RKO (cell line): ENCODE measurements at regions not wholly inside any gene's neighbourhood (a gene's known extent, or its start where the extent isn't known, plus 50 kb on each side); places are given as distances from the start of the nearest gene placed in this dataset.
"Not testable (repeated sequence)": the region's sequence is repeated elsewhere in the genome, so short reads cannot be mapped to it uniquely, and the experiment has no call there.

Experiments used
- DNase-seq: peaks from one replicate; pipeline ENCODE4 v3.0.0-alpha.2; 2016; ENCODE audit warnings: low spot score

DNA sequence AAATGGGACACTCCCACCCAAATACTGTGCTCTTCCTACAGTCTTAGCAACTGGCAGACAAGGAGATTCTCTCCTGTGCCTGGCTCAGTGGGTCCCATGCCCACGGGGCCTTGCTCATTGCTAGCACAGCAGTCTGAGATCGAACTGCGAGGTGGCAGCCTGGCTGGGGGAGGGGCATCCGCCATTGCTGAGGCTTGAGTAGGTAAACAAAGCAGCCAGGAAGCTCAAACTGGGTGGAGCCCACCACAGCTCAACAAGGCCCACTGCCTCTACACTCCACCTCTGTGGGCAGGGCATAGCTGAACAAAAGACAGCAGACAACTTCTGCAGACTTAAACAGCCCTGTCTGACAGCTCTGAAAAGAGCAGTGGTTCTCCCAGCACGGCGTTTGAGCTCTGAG, 174.8 kb downstream of the COL12A1 start:
- not testable (repeated sequence) for DNase-seq

DNA sequence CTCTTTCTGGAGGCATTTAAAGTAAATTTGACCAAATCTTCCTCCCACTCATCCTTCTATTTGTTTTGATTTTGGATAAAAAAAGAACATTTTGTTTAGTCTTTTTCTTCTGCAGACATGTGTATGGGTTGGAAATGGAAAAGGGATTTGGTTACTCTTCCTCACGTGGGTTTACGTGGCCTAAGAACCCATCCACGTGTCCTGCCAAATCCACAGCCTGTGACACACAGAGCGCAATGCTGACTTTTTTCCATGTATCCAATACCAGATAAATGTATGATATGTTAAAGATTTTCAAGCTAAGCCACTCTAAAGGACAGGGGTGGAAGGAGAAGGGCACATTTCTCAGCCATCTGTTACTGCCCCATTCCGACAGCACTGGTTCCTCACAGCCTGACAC, 176.5 kb downstream of the COL12A1 start:
- no peak for DNase-seq

DNA sequence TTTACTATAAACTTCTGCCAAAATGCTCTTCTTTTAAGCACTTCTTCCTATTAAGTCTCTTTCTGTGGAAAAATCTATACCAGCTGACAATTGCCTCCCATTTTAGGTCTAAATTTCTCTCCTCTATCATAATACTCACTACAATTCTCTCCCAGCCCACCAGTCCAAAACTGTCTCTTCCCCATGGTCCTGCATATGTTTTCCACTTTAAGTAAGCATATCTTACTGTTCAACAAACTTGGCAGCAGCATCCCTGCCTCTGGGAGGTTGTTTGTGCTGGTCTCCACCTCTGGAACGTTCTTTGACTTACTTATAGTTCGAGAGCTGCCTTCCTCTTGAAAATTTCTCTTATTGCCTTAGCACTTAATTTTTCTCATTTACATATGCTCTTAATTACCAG, 180.5 kb downstream of the COL12A1 start:
- DNase-seq: no peak

DNA sequence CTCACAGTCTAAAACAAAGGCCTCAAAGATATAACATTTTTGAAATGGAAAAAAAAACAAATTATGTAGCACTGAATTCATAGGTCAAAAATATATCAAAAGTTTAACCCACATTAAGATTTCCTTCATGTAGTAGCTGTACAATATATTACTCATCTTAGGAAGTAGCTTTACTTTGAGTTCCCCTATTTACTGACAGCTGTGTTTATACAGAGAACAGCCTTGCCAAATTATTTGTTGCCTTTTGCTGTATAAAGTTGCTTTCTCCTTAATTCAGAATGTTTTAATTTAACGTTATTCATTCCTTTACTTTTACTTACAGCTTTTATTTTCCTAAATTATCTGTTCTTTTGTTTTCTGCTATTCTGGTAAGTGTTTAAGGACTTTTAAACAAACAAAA, 181.0 kb downstream of the COL12A1 start:
- DNase-seq: no peak

DNA sequence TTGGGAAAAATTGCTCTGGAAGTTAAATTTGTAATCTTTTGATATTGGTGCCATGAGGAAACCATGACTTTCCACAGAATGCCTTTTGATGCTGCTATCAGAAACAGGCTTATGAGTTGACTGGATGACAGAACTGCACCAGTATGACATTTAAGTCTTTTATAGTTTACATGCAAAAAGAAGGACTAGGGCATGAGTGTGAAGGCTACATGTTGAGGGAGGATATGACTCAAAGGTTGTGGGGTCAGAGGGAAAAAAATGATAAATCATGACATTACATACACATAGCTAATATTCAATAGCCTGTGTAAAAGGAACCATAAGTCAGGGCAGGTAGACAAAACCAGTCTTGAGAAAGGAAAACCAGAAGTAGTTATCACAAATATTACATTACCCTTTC, 182.2 kb downstream of the COL12A1 start:
- DNase-seq: peak; percentile 25

DNA sequence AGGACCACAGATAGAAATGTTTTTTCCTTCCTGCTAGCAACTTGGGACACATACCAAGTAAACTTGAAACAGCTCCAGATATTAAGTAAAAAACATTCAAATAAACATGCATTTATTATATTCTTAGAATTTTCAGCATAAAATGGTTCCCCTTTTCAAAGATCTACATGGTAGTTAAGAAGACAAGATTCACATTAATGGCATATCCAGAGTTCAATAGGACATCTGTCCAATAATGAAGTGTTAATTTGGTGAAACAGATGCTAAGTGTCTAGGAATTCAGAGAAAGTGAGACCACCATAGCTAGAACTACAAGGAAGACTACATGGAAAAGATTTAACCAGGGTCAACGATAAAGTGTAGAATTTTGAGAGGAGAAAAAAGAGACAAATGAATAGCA, 184.9 kb downstream of the COL12A1 start:
- no peak for DNase-seq

DNA sequence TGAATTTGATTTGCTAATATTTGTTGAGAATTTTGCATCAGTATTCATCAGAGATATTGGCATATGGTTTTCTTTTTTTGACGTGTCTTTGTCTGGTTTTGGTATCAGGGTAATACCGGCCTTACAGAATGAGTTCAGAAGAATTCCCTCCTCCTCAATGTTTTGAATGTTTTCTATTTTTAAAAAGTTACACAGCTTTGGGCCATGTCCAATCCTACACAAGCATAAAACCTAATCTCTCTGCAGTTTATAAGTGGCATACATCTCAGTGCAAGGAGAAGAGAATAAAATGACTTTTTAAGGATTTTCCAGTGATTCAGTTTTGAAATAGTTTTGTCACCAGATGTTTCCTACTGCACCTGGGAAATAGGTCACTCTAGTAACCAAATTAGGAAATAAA, 185.5 kb downstream of the COL12A1 start:
- no peak for DNase-seq

DNA sequence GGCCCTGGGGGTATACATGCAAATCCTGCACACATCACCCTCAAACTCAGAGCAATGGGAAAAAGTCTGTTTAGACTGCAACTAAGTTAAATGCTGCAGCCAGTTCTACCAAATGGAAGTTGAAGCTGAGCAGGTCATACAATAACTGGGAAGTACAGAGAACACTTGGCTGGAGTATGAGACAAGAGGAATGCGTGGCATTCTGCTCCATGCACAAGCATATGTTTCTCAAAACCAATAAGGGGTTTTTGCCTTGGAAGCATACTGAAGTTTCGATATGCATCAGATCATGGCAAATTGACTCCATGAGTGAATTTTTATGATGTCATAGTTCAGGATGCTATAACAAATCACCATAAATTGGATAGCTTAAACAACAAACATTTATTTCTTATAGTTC, 193.8 kb downstream of the COL12A1 start:
- DNase-seq: no peak

DNA sequence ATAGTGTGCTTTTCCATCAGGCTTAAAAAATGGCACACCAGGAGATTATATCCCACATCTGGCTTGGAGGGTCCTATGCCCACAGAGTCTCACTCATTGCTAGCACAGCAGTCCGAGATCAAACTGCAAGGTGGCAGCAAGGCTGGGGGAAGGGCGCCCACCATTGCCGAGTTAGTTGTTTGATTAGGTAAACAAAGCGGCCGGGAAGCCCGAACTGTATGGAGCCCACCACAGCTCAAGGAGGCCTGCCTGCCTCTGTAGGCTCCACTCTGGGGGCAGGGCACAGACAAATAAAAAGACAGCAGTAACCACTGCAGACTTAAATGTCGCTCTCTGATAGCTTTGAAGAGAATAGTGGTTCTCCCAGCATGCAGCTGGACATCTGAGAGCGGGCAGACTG, 201.9 kb downstream of the COL12A1 start:
- not testable (repeated sequence) for DNase-seq

DNA sequence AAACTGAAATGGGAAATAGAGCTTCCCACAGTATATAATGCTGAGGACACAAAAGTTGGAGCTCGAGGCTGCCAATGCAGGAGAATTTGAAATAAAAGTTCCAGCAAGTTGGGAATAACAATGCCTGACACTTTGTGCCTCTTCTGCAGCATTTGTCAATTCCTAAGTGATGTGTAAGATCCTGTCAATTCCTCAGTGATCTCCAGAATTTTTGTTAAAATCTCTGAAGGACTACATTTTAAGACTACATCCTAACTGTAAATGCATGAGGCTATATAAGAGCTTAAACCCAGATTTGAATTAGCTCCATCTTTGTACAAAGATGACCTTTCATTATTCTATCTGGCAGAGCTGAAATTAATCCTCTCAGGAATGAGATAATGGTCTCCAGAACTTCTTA, 208.2 kb downstream of the COL12A1 start:
- DNase-seq: no peak

DNA sequence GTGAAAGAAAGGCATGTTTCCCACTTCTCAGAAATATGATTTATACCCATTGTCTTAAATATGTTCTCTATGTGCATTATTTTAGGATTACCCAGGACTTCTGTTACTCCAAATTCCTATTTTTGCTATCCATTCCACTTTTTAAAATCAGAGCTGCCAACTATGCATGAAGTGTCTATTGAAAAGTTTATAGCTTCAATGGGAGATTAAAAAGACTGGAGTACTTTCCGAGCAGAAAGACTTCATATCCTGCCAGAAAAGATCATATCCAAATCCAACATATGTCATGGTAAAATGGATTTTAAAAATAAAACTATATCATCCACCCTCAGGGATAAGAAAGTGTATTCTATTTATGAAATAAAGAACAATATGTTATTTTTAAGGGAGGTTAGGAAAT, 212.7 kb downstream of the COL12A1 start:
- no peak for DNase-seq

DNA sequence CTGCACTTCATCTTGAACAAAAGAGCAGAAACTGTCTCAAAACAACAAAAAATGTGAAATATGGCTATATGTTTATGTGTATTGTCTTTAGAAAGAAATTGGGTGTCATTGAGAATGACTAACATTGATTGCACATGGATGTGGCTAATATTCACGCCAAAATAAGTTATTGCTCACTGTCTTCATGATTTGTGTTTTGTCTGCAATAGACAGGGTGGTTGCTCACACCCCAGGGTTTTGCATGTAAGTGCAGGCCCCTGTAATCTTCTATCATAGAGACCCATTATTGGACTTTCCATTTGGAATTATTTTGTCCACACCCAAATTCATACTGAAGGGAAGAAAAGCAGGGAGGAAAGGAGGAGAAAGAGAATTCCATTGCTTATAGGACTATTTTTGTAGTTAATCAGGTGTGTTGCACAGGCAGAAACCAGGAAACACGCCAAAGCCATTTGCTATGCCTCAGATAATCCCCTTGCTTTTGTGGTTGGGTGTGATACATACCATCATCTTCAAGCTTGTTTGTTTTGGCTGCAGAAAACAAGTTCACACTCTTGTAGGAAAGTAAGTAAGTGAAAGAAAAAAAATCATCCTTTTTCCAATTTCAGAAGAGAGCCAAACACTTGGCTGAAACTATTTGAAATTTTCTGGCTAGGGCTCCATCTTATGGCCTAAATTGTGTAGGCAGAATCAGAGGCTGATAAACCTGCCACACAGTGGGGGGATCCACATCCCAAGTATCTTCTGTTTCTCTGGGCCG, 214.1 kb downstream of the COL12A1 start:
- no peak for DNase-seq

DNA sequence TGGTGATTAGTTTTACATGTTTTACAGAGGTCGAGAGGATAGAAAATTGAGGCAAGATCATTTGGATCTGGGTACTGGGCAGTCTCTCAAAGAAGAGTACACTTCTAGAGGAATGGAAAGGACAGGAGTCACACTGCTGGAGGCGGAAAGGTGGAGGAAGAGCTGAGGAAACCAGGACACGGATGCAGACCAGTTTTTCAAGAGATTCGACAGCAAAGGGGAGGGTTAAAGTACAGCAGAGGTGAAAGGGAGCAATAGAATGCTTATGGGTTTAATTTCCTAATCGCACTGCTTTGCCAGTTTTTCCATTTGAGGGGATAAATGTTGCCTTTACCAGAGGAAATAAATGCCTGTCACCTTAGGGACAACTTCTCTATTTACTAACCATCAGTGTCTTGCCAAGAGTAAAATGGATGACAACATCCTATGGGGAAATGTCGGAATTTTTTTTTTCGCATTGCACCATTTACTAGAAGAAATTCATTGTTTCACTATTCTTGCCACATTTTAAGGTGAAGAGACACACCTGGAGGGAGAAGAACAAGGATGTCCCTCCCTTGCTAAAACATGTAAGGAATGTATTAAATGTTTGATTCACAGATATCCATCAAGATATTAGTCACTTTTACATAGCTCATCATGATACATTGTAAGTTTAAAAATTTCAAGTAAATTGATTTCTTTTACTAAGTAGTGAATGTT, 226.6 kb downstream of the COL12A1 start:
- DNase-seq: no peak

DNA sequence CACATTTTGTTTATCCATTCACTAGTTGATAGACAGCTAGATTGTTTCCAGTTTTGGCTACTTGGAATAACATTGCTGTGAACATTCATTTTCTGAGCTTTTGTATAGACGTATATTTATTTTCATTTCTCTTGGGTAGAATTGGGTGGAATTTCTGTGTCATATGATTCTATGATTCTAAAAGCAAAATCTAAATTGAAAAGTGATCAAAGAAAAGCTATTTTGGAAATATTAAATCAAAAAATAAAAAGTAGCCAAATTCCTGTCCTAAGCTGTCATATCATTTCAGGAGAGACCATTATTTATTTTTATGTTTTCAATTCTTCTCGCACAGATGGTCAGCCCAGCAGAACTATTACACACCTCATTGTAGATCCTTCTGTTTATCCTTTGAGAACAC, 229.2 kb downstream of the COL12A1 start:
- no peak for DNase-seq

DNA sequence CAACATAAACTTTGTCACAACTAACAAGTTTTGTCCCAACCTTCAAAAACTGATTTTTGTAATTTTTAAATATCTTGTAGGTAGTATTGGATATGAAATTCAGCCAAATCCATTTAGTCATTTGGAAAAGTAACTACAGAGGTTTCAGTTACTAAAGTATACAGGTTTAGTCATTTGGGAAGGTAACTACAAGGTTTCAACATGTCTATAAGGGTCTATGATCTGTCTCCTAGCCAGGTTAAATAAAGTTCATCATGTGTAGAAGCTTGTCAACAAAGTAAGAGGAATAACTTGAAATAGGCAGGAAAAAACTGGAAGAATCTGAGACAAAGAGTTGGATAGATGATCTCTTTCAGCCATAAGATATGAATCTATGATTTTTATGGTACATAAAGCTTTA, 229.8 kb downstream of the COL12A1 start:
- DNase-seq: no peak

DNA sequence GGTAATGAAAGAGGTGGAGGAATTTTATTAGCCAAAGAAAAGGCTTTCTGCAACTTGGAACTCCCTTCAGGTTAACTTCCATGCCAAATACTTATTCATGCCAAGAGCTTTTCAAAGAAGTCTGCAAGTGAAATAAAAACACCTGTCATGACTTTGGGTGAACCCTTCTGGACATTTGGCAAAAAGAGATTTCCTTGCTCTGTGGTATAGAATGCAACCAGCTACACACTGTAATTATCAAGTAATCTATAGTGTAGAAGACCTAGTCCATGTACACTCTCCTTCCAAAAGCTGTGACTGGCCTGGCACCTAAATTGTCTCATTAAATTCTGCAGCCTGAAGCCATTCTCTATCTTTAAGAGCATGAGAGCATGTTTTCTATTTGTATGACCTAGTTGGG, 232.3 kb downstream of the COL12A1 start:
- DNase-seq: no peak

DNA sequence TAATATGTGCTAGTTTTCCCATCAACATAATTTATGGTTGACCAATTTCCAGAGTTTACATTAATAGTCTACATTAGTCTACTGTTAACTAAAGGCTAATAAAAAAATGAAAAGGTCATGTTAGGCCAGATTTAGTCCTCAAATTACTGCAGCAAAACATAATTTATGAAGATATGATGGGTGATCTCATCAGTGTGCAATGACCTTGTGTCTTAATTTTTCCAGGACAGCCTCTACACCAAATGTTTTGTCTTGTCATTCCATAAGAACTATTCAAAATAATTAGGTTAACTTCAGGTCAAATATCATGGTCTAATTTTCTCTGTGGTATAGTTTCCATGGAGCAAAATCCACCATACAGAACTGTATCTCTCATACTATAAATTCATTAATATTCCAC, 234.2 kb downstream of the COL12A1 start:
- no peak for DNase-seq

DNA sequence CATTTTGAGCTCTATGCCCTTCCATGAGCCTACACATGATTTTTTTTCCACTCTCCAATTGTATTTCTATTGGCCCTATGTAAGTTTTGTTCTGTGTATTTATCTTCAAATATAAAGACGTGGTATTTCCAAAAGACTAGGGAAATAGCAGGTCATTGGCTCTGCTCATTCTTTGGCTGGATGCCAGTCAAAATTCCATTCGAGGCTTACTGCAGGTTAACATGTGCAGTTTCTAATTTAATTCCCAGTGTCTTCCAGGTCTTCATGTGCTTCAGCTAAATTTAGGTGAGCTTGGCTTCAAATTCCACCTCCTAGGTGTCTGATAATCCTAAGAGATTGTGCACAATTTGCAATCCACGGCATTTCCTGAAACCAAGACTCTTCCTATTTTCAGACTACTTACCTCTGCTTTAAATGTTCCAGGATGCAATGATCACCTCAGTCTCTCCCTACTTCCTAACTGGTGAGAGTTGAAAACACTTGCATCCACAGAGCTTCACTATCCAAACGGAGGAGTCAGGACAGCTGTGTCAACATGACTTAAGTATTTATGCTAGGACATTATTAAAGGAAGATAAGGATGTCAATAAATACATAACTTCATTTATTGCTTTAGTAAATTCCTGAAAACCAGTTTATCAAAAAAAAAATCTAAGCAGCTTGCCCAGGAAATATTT, 236.1 kb downstream of the COL12A1 start:
- DNase-seq: no peak

DNA sequence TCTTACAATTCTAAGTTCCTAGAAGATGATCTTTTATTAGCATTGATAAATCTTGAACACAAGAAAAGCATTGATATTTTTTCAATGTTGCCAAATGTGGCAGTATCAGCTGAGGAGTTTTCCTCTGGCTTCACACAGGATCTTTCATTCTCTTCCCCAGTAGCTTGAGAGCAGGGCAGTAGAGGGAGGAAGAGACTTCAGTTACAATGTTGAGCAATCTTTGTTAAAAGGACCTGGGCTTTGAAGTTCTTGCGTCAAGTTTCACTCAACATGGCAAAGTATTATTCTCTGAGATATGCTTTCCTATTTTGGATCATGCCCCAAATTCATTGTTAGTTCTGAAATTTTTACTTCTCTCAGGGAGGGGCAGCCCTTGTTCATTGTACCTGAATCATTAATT, 238.0 kb downstream of the COL12A1 start:
- DNase-seq: no peak

DNA sequence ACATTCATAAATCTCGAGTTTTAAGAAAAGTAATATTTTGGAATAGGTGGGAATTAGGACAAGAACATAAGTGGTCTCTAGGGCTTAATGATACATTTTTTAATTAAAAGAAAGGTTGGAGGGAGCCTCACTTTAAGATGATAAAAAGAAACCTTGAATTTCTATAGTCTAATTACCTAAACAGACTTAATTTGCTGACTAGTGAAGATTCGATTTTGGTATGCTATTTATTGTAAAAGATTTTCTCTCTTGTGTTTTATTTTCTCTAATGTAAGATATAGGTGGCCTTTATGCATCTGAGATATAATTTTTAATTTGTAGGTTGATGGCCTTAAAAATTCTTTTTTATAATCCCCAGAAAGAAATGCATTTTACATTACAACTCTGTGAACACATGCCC, 239.1 kb downstream of the COL12A1 start:
- no peak for DNase-seq

DNA sequence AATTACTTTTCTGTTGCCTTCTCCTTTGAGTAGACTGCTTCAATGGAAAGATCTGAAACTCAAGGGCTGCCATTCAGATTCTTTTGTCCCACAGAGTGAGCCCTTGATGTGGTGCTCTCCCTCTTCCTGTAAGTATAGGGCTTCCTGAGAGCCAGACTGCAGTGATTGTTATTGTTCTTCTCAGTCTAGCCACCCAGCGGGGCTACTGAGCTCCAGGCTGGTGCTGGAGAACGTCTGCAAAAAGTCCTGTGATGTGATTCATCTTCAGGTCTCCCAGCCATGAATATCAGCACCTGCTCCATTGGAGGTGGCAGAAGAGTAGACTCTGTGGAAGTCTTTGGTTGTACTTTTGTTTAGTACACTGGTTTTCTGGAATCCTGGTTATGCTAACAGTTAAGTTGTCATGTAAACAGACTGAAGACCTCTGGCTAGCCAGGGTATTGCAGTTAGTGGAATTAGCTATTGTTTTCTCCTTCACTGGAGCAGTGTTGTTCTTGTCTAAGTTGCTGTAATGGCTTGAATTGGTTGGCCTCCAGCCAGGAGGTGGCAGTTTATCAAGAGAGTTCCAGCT, 240.9 kb downstream of the COL12A1 start:
- no peak for DNase-seq

DNA sequence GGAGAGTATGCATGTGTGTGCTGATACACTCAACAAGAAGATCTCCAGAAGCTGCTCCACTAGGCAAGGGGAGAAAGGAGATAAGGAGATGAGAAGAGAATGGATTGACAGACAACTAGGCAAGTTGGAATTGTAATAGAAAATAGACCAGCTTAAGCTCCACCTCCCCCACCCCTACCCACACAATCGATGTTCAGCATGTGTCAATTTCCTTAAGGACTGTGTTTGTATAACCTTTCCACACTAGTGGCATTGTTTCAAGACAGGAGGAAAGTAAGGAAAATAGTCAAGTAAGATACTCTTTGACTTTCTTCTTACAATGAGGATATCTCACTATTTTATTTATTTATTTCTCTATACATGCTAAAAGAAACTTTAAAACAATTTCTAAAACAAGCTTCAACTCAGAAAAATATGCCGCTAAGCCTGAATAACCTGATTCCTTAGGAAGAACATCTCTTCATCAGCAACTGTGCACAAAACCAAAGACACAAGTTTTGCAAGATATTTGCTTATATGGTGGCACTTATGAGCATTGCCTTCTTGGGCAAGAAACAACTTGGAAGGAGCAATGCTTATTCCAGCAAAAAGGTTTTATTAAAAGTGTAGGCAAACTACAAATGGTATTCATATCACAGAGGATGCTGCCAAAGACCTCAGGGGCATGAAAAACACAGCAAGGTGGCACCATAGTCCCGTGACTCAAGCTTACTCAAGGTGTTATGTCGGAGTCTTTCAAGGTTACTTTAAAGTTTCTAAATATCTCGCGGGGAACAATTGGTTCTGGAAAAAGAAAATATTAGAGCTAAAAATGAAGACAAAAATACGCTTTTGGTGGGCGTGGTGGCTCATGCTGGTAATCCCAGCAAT, 249.1 kb downstream of the COL12A1 start:
- no peak for DNase-seq
